GM12878 (cell line): ENCODE measurements at regions not wholly inside any gene's neighbourhood (a gene's known extent, or its start where the extent isn't known, plus 50 kb on each side); places are given as distances from the start of the nearest gene placed in this dataset.

Experiments
- ATAC-seq: fragments of 200-7000 bp; cut with Tn5 transposase; 3 replicates; pipeline ENCODE4 v1.9.1; 2020; ENCODE audit warnings: mild to moderate bottlenecking, moderate library complexity
- BruUV-seq: library from RNA; stranded (reverse); fragments of 400-500 nt; replicated peaks from 2 replicates; lab custom pipeline; 2021; lab: Mats Ljungman, UMichigan
- CTCF ChIA-PET: fragments of 300-600 bp; sonication (Branson Sonifier 250); formaldehyde crosslinking; extraction: SDS; loops from one replicate; lab custom pipeline; 2021; ENCODE audit warnings: inconsistent platforms; lab: Yijun Ruan, JAX
- POLR2A ChIA-PET: fragments of 350-600 bp; formaldehyde crosslinking; extraction: SDS; loops from one replicate; lab custom pipeline; 2021; ENCODE audit warnings: inconsistent platforms; lab: Charles Lee
- RAD21 ChIA-PET: fragments of 300-600 bp; sonication (Branson Sonifier 250); formaldehyde crosslinking; loops from one replicate; lab custom pipeline; 2023; ENCODE audit warnings: antibody characterized with exemption; ENCODE audit not compliant: unreplicated experiment; lab: Charles Lee
- SMC1A ChIA-PET: fragments of 300-600 bp; sonication (Branson Sonifier 250); formaldehyde crosslinking; loops from one replicate; lab custom pipeline; 2023; ENCODE audit not compliant: unreplicated experiment, uncharacterized antibody; lab: Charles Lee
- DNase-seq: peaks from one replicate; pipeline ENCODE4 v3.0.0-alpha.2; 2011; ENCODE audit warnings: low read depth, low spot score
- FAIRE-seq: peaks from 3 replicates; lab custom pipeline; 2011; peaks lifted over from hg19 to GRCh38; lab: Jason Lieb, UNC
- H2AFZ ChIP-seq: 2 replicates; pipeline ENCODE4 v1.6.0; 2011; ENCODE audit warnings: low read depth, low read length, control low read depth; ENCODE audit not compliant: control insufficient read depth
- H3K27ac ChIP-seq: 2 replicates; pipeline ENCODE4 v1.5.1; 2011; ENCODE audit warnings: control low read depth; ENCODE audit not compliant: control insufficient read depth, insufficient read depth
- H3K27me3 ChIP-seq, 2 experiments: replicated peaks in 1 of 2; 2 replicates each; pipeline versions ENCODE4 v1.6.0 to v1.6.1; 2011; ENCODE audit warnings: low read length in 1 of 2; ENCODE audit not compliant: control insufficient read depth in 2 of 2, insufficient read depth in 2 of 2
- H3K36me3 ChIP-seq, 2 experiments: 2 replicates each; pipeline ENCODE4 v1.5.1; 2011; ENCODE audit warnings: low read length in 1 of 2; ENCODE audit not compliant: control insufficient read depth in 2 of 2, insufficient read depth in 2 of 2
- H3K4me1 ChIP-seq: 2 replicates; pipeline ENCODE4 v1.6.1; 2011; ENCODE audit warnings: mild to moderate bottlenecking, low read length, moderate library complexity, mixed read lengths; ENCODE audit not compliant: control insufficient read depth, insufficient read depth
- H3K4me2 ChIP-seq: 2 replicates; pipeline ENCODE4 v1.6.0; 2011; ENCODE audit warnings: control low read depth; ENCODE audit not compliant: control insufficient read depth, insufficient read depth
- H3K4me3 ChIP-seq: fragments of 200-600 bp; sonication (generic); 2 replicates; pipeline ENCODE4 v1.5.1; 2016
- H3K79me2 ChIP-seq: 2 replicates; pipeline ENCODE4 v1.6.0; 2011; ENCODE audit warnings: low read length; ENCODE audit not compliant: control insufficient read depth, insufficient read depth
- H3K9ac ChIP-seq: 2 replicates; pipeline ENCODE4 v1.8.0; 2011; ENCODE audit warnings: low read length, control low read depth, mixed read lengths; ENCODE audit not compliant: control insufficient read depth, insufficient read depth
- H3K9me3 ChIP-seq: replicated peaks from 3 replicates; pipeline ENCODE4 v1.5.1; 2011; ENCODE audit warnings: mild to moderate bottlenecking, low read length; ENCODE audit not compliant: control insufficient read depth, insufficient read depth
- H4K20me1 ChIP-seq: 2 replicates; pipeline ENCODE4 v1.6.0; 2011; ENCODE audit not compliant: control insufficient read depth, insufficient read depth
- BMI1 ChIP-seq: fragments of 450-650 bp; IDR thresholded peaks from 2 replicates; pipeline ENCODE4 v1.6.1; 2016; ENCODE audit warnings: mild to moderate bottlenecking, moderate library complexity, borderline replicate concordance
- CBX3 ChIP-seq: fragments of 200-600 bp; sonication (generic); IDR thresholded peaks from 2 replicates; pipeline ENCODE4 v1.6.1; 2016; ENCODE audit warnings: low read depth, borderline replicate concordance
- FOXM1 ChIP-seq: IDR thresholded peaks from 2 replicates; pipeline ENCODE4 v1.6.1; 2012; ENCODE audit warnings: low read depth, mild to moderate bottlenecking, inconsistent platforms, low read length, moderate library complexity
- KLF5 ChIP-seq: fragments of 450-650 bp; IDR thresholded peaks from 2 replicates; pipeline ENCODE4 v1.6.1; 2014; ENCODE audit warnings: mild to moderate bottlenecking; ENCODE audit not compliant: partially characterized antibody
- MEF2B ChIP-seq: fragments of 450-650 bp; IDR thresholded peaks from 2 replicates; pipeline ENCODE4 v1.6.1; 2018; ENCODE audit warnings: mild to moderate bottlenecking, moderate library complexity; ENCODE audit not compliant: partially characterized antibody, poor library complexity, severe bottlenecking
- MYB ChIP-seq: fragments of 150-350 bp; IDR thresholded peaks from 2 replicates; pipeline ENCODE4 v1.6.1; 2014; ENCODE audit warnings: mild to moderate bottlenecking, low read depth, low read length, borderline replicate concordance
- NFYA ChIP-seq: IDR thresholded peaks from 2 replicates; pipeline ENCODE4 v1.6.1; 2011; ENCODE audit warnings: low read depth, mild to moderate bottlenecking, low read length, improper control_type of control experiment, borderline replicate concordance
- RFX5 ChIP-seq: IDR thresholded peaks from 2 replicates; pipeline ENCODE4 v1.6.1; 2011; ENCODE audit warnings: low read depth, low read length, improper control_type of control experiment
- ZNF274 ChIP-seq: IDR thresholded peaks from one replicate; pipeline ENCODE4 v1.8.0; 2011; ENCODE audit not compliant: insufficient read length, insufficient read depth
- ZNF622 ChIP-seq: fragments of 450-650 bp; IDR thresholded peaks from 2 replicates; pipeline ENCODE4 v1.6.1; 2017; ENCODE audit warnings: mild to moderate bottlenecking, inconsistent platforms
- WGBS: methylation state at CpG from one replicate; pipeline ENCODE4 v1.1.6; 2016; ENCODE audit warnings: low lambda C conversion rate; ENCODE audit not compliant: insufficient replicate concordance, insufficient coverage; ENCODE audit errors: missing lambda C conversion rate; 5-methylcytosine and 5-hydroxymethylcytosine counted together
- in situ Hi-C: fragments of 300-500 bp; cut with MboI; formaldehyde crosslinking; loops from 9 replicates; pipeline ENCODE4 v1.14.3; 2018; ENCODE audit warnings: mixed read lengths
- intact Hi-C: fragments of 100-400 bp; cut with micrococcal nuclease; formaldehyde crosslinking; loops from one replicate; pipeline ENCODE4 v1.14.2; 2022; ENCODE audit not compliant: unreplicated experiment
- TF ChIP-seq, protein P1 (sequence below): fragments of 450-650 bp; IDR thresholded peaks from 2 replicates; pipeline ENCODE4 v1.6.1; 2016; ENCODE audit warnings: mild to moderate bottlenecking
- TF ChIP-seq, protein P2 (sequence below): IDR thresholded peaks from 2 replicates; pipeline ENCODE4 v1.6.1; 2011; ENCODE audit warnings: borderline replicate concordance, low read depth, mild to moderate bottlenecking, moderate library complexity, mixed read lengths, low read length; ENCODE audit not compliant: insufficient read depth; ENCODE audit errors: extremely low read length
- TF ChIP-seq, protein P3 (sequence below): fragments of 450-650 bp; conservative IDR thresholded peaks from 2 replicates; pipeline ENCODE4 v1.6.1; 2017; ENCODE audit warnings: mild to moderate bottlenecking, moderate library complexity
- TF ChIP-seq, protein P4 (sequence below): IDR thresholded peaks from 2 replicates; pipeline ENCODE4 v1.6.1; 2012; ENCODE audit warnings: low read depth, low read length, improper control_type of control experiment

DNA sequence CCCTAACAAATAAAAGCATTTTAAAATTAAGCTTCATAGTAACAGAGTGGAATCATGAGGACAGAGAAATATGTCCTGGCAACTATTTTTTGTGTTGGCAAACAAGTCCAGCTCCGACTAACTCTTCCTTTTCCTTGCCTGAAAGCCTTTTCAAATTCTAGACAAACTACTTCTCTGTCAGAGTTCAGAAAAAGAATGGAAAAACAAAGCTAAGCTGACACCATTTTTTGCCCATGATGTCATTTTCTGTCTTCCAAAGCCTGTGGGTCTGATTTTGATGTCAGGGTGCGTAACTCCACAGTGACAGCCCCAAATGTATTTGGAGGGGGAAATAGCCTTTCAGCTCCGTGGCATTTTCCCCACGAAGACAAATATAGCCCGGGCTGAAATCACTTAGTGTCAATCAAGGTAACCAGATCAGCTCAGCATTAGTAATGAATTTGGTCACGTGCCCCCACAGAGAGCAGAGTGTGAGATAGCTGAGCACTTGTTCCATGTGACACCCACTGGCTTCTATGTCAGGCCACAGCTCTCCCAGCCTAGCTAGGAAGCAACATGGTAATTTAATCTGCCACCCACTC is 233.0 kb upstream of the SIX2 start (continued):
- TF ChIP-seq, protein P1, sequence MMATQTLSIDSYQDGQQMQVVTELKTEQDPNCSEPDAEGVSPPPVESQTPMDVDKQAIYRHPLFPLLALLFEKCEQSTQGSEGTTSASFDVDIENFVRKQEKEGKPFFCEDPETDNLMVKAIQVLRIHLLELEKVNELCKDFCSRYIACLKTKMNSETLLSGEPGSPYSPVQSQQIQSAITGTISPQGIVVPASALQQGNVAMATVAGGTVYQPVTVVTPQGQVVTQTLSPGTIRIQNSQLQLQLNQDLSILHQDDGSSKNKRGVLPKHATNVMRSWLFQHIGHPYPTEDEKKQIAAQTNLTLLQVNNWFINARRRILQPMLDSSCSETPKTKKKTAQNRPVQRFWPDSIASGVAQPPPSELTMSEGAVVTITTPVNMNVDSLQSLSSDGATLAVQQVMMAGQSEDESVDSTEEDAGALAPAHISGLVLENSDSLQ, result peak; percentile 60; the same call in 1 of the 2 replicates
- TF ChIP-seq, protein P2, sequence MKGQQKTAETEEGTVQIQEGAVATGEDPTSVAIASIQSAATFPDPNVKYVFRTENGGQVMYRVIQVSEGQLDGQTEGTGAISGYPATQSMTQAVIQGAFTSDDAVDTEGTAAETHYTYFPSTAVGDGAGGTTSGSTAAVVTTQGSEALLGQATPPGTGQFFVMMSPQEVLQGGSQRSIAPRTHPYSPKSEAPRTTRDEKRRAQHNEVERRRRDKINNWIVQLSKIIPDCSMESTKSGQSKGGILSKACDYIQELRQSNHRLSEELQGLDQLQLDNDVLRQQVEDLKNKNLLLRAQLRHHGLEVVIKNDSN, result peak; percentile 44
- TF ChIP-seq BMI1, result no peak

DNA sequence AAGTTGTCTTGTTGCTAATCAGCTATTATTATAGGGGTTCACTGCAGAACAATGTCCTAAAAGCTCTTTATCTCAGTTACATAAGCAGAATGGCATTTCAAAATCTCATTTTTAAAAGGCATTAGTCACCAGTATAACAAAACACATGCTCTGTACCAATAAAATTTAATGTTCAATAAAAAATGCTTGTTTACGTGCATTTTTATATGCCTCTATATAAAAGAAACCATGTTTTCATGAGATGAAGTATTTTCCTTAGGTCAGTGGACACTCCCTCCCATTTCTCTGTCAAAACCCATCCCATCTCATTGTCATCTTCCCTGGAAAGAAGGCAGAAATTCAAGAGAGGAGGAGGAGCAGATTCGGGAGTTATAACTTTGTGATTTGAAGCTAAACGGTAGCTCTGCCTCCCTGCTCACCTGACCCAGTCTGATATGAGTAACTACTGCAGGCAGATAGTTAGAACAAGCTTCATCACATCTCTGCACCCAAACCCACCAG is 231.9 kb upstream of the SIX2 start:
- FAIRE-seq, result no peak
- no peak overlapping the region for H2AFZ ChIP-seq
- POLR2A ChIA-PET, result no interaction called here
- no peaks in the 10 kb centered on the region for H3K27me3 ChIP-seq
- intact Hi-C loops, result no loop called here
- no peak overlapping the region for H3K27ac ChIP-seq
- CTCF ChIA-PET, result no interaction called here
- H3K4me1 ChIP-seq, result no peaks in the 10 kb centered on the region
- no peak for ATAC-seq
- WGBS, result 27% methylated on average over 3 of the region's 3 CpGs
- in situ Hi-C loops, result no loop called here
- H3K79me2 ChIP-seq, result no peaks in the 10 kb centered on the region
- no peaks in the 10 kb centered on the region for H3K36me3 ChIP-seq
- RAD21 ChIA-PET, result no interaction called here
- no peaks in the 10 kb centered on the region for H4K20me1 ChIP-seq
- no peak overlapping the region for H3K4me2 ChIP-seq
- SMC1A ChIA-PET, result no interaction called here
- no peak overlapping the region for H3K9ac ChIP-seq
- DNase-seq, result no peak
- BruUV-seq, result no TSS peak
- no peak overlapping the region for H3K4me3 ChIP-seq
- no peaks in the 10 kb centered on the region for H3K9me3 ChIP-seq
- TF ChIP-seq, protein P3, sequence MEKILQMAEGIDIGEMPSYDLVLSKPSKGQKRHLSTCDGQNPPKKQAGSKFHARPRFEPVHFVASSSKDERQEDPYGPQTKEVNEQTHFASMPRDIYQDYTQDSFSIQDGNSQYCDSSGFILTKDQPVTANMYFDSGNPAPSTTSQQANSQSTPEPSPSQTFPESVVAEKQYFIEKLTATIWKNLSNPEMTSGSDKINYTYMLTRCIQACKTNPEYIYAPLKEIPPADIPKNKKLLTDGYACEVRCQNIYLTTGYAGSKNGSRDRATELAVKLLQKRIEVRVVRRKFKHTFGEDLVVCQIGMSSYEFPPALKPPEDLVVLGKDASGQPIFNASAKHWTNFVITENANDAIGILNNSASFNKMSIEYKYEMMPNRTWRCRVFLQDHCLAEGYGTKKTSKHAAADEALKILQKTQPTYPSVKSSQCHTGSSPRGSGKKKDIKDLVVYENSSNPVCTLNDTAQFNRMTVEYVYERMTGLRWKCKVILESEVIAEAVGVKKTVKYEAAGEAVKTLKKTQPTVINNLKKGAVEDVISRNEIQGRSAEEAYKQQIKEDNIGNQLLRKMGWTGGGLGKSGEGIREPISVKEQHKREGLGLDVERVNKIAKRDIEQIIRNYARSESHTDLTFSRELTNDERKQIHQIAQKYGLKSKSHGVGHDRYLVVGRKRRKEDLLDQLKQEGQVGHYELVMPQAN, result no peak
- no peak for TF ChIP-seq FOXM1
- no peak for TF ChIP-seq RFX5
- no peak for TF ChIP-seq MYB
- TF ChIP-seq KLF5, result no peak
- TF ChIP-seq ZNF274, result no peak
- no peak for TF ChIP-seq ZNF622
- no peak for TF ChIP-seq NFYA
- no peak for TF ChIP-seq CBX3
- TF ChIP-seq, protein P4, sequence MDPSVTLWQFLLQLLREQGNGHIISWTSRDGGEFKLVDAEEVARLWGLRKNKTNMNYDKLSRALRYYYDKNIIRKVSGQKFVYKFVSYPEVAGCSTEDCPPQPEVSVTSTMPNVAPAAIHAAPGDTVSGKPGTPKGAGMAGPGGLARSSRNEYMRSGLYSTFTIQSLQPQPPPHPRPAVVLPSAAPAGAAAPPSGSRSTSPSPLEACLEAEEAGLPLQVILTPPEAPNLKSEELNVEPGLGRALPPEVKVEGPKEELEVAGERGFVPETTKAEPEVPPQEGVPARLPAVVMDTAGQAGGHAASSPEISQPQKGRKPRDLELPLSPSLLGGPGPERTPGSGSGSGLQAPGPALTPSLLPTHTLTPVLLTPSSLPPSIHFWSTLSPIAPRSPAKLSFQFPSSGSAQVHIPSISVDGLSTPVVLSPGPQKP, result no peak
- no peak for TF ChIP-seq MEF2B
